ENCODE measurements at regions not wholly inside any gene's neighbourhood (a gene's known extent, or its start where the extent isn't known, plus 50 kb on each side); places are given as distances from the start of the nearest gene placed in this dataset.
A peak's percentile ranks its signal among the peaks of the same experiment; 100 is the strongest.
"Not testable (repeated sequence)": the region's sequence is repeated elsewhere in the genome, so short reads cannot be mapped to it uniquely, and the experiment has no call there.

GRCh38 chr9:41022365-41022764 is 106.1 kb downstream of the FOXD4L6 start:
- H3K27ac ChIP-seq (ENCODE audit: low read depth in 1 of 2, low read length in 1 of 2); DNase-seq (ENCODE audit: low read depth in 6 of 9, low spot score in 9 of 9); H3K4me1 ChIP-seq (ENCODE audit: control insufficient read depth in 2 of 2, insufficient read depth in 2 of 2, low read length in 2 of 2); H3K4me3 ChIP-seq (ENCODE audit: low read length in 2 of 2); H3K27me3 ChIP-seq (ENCODE audit: control insufficient read depth in 2 of 2, insufficient read depth in 1 of 2, low read length in 1 of 2); H3K9me3 ChIP-seq (ENCODE audit: control insufficient read depth in 2 of 2, insufficient read depth in 1 of 2, low read length in 1 of 2); H3K36me3 ChIP-seq (ENCODE audit: control insufficient read depth in 2 of 2, insufficient read depth in 2 of 2, low read length in 1 of 2): not testable (repeated sequence)
- 95% methylated on average over 1 of the region's 4 CpGs for WGBS

GRCh38 chr9:41019858-41020562 is 108.5 kb downstream of the FOXD4L6 start:
- not testable (repeated sequence) for H3K36me3 ChIP-seq (ENCODE audit: control insufficient read depth in 2 of 2, insufficient read depth in 2 of 2, low read length in 1 of 2); H3K27me3 ChIP-seq (ENCODE audit: control insufficient read depth in 2 of 2, insufficient read depth in 1 of 2, low read length in 1 of 2); H3K4me3 ChIP-seq (ENCODE audit: low read length in 2 of 2); H3K27ac ChIP-seq (ENCODE audit: low read depth in 1 of 2, low read length in 1 of 2); H3K9me3 ChIP-seq (ENCODE audit: control insufficient read depth in 2 of 2, insufficient read depth in 1 of 2, low read length in 1 of 2); DNase-seq (ENCODE audit: low read depth in 6 of 9, low spot score in 9 of 9); H3K4me1 ChIP-seq (ENCODE audit: control insufficient read depth in 2 of 2, insufficient read depth in 2 of 2, low read length in 2 of 2)
- WGBS = 100% methylated on average over 1 of the region's 1 CpG

GRCh38 chr9:41018948-41019347 is 109.5 kb downstream of the FOXD4L6 start:
- DNase-seq (ENCODE audit: low read depth in 6 of 9, low spot score in 9 of 9); H3K27me3 ChIP-seq (ENCODE audit: control insufficient read depth in 2 of 2, insufficient read depth in 1 of 2, low read length in 1 of 2); H3K9me3 ChIP-seq (ENCODE audit: control insufficient read depth in 2 of 2, insufficient read depth in 1 of 2, low read length in 1 of 2); H3K4me3 ChIP-seq (ENCODE audit: low read length in 2 of 2); H3K27ac ChIP-seq (ENCODE audit: low read depth in 1 of 2, low read length in 1 of 2); H3K4me1 ChIP-seq (ENCODE audit: control insufficient read depth in 2 of 2, insufficient read depth in 2 of 2, low read length in 2 of 2); H3K36me3 ChIP-seq (ENCODE audit: control insufficient read depth in 2 of 2, insufficient read depth in 2 of 2, low read length in 1 of 2): not testable (repeated sequence)
- 87% methylated on average over 3 of the region's 3 CpGs for WGBS

DNA sequence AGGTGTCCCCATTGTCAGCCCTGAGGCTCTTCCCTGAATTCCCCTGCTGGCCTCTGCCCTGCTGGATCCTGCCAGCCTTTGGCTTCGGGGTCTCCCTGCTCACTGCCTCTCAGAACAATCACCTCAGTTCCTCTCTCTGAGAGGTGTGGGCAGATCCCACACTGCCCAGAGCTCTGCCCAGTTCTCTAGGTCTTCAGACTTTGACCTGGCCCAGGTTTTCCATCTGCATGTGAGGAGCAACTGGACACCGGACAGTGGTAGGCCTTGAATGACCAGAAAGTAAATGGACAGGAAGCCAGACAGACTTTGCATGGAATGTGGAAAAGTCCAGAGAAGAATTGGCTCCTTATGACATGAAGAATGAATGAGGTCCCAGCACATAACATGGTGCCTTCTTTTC is 111.8 kb downstream of the FOXD4L6 start:
- 100% methylated on average over 1 of the region's 2 CpGs for WGBS
- H3K4me3 ChIP-seq (ENCODE audit: low read length in 2 of 2); H3K27me3 ChIP-seq (ENCODE audit: control insufficient read depth in 2 of 2, insufficient read depth in 1 of 2, low read length in 1 of 2); DNase-seq (ENCODE audit: low read depth in 6 of 9, low spot score in 9 of 9); H3K36me3 ChIP-seq (ENCODE audit: control insufficient read depth in 2 of 2, insufficient read depth in 2 of 2, low read length in 1 of 2); H3K9me3 ChIP-seq (ENCODE audit: control insufficient read depth in 2 of 2, insufficient read depth in 1 of 2, low read length in 1 of 2); H3K27ac ChIP-seq (ENCODE audit: low read depth in 1 of 2, low read length in 1 of 2); H3K4me1 ChIP-seq (ENCODE audit: control insufficient read depth in 2 of 2, insufficient read depth in 2 of 2, low read length in 2 of 2): not testable (repeated sequence)

DNA sequence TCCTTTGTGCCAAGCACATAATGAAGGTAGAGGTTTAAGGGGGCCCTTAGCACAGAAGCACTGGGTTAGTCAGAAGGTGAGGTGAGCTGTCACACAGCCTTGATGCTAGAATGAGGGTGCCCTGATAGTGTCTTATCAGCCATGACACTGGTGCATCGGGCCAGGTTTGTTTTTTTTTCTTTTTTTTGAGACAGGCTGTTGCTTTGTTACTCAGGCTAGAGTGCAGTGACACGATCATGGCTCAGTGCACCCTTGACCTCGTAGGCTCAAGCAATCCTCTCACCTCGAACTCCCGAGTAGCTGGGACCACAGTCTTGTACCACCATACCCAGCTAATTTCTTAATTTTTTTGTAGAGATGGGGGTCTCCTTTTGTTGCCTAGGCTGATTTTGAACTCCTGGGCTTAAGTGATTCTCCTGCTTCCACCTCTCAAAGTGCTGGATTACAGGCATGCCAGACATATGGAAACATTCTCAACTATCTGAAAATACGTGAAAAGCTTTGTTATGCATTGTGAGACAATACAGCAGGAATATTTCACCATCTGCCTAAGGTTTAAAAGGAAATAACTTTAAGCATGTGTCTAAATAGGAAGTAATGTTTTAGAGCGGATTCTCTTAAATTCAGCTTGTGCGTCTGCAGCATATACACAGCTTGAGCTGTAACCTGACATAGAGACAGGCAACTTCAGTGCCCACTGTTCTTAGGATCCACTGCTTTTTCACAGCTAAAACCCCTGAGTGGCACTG is 128.4 kb downstream of the FOXD4L6 start:
- H3K4me1 ChIP-seq (ENCODE audit: control insufficient read depth in 2 of 2, insufficient read depth in 2 of 2, low read length in 2 of 2); H3K4me3 ChIP-seq (ENCODE audit: low read length in 2 of 2); H3K9me3 ChIP-seq (ENCODE audit: control insufficient read depth in 2 of 2, insufficient read depth in 1 of 2, low read length in 1 of 2); H3K36me3 ChIP-seq (ENCODE audit: control insufficient read depth in 2 of 2, insufficient read depth in 2 of 2, low read length in 1 of 2); DNase-seq (ENCODE audit: low read depth in 6 of 9, low spot score in 9 of 9); H3K27ac ChIP-seq (ENCODE audit: low read depth in 1 of 2, low read length in 1 of 2); H3K27me3 ChIP-seq (ENCODE audit: control insufficient read depth in 2 of 2, insufficient read depth in 1 of 2, low read length in 1 of 2): not testable (repeated sequence)
- WGBS = 80% methylated on average over 8 of the region's 8 CpGs

DNA sequence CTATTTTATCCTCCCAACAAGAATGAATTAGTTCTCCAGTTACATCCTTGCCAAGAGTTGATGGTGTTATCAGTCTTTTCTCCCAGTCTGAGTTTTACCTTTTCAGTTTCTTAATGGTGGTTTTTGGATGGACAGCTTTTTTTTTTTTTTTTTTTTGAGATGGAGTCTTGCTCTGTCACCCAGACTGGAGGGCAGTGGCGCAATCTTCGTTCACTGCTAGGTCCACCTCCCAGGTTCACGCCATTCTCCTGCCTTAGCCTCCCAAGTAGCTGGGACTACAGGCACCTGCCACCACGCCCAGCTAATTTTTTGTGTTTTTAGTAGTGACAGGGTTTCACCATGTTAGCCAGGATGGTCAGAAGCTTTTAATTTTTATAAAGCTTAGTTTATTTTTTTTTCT is 133.0 kb downstream of the FOXD4L6 start:
- not testable (repeated sequence) for H3K36me3 ChIP-seq (ENCODE audit: control insufficient read depth in 2 of 2, insufficient read depth in 2 of 2, low read length in 1 of 2); DNase-seq (ENCODE audit: low read depth in 6 of 9, low spot score in 9 of 9); H3K4me1 ChIP-seq (ENCODE audit: control insufficient read depth in 2 of 2, insufficient read depth in 2 of 2, low read length in 2 of 2); H3K9me3 ChIP-seq (ENCODE audit: control insufficient read depth in 2 of 2, insufficient read depth in 1 of 2, low read length in 1 of 2); H3K27me3 ChIP-seq (ENCODE audit: control insufficient read depth in 2 of 2, insufficient read depth in 1 of 2, low read length in 1 of 2); H3K27ac ChIP-seq (ENCODE audit: low read depth in 1 of 2, low read length in 1 of 2); H3K4me3 ChIP-seq (ENCODE audit: low read length in 2 of 2)
- 92% methylated on average over 4 of the region's 4 CpGs for WGBS

DNA sequence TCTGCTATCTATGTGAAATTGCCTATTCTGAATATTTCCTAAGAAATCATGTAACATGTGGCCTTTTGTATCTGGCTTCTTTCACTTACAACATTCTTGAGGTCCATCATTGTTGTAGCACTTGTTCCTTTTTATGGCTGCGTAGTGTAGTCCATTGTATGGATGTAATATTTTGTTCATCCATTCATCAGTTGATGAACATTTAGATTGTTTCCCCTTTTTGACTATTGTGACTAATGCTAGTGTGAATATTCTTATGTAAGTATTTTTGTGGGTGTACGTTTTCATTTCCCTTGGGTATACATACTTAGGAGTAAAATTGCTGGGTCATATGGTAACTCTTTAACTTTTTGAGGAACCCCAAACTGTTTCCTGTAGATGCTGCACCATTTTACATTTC is 134.6 kb downstream of the FOXD4L6 start:
- 80% methylated on average over 2 of the region's 2 CpGs for WGBS
- H3K4me3 ChIP-seq (ENCODE audit: low read length in 2 of 2); H3K27me3 ChIP-seq (ENCODE audit: control insufficient read depth in 2 of 2, insufficient read depth in 1 of 2, low read length in 1 of 2); DNase-seq (ENCODE audit: low read depth in 6 of 9, low spot score in 9 of 9); H3K36me3 ChIP-seq (ENCODE audit: control insufficient read depth in 2 of 2, insufficient read depth in 2 of 2, low read length in 1 of 2); H3K9me3 ChIP-seq (ENCODE audit: control insufficient read depth in 2 of 2, insufficient read depth in 1 of 2, low read length in 1 of 2); H3K4me1 ChIP-seq (ENCODE audit: control insufficient read depth in 2 of 2, insufficient read depth in 2 of 2, low read length in 2 of 2); H3K27ac ChIP-seq (ENCODE audit: low read depth in 1 of 2, low read length in 1 of 2): not testable (repeated sequence)

DNA sequence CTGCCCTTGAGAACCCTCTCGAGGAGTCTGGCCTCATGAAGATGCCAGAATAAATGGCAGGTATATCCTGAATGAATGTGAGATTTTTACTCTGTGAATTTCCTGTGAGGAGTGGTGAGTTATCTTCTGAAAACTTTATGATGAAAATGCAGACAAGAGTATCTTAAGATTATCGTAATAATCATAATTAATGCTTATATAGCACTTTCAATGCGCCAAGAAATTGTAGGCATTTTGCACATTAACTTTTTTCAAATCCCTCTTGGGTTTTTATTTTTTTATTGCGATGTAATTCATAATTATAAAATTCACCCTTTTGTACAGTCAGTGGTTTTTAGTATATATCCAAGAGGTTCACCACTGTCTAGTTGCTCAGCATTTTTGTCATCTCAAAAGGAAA is 135.1 kb downstream of the FOXD4L6 start:
- H3K27ac ChIP-seq (ENCODE audit: low read depth in 1 of 2, low read length in 1 of 2); H3K36me3 ChIP-seq (ENCODE audit: control insufficient read depth in 2 of 2, insufficient read depth in 2 of 2, low read length in 1 of 2); H3K4me3 ChIP-seq (ENCODE audit: low read length in 2 of 2); H3K9me3 ChIP-seq (ENCODE audit: control insufficient read depth in 2 of 2, insufficient read depth in 1 of 2, low read length in 1 of 2); DNase-seq (ENCODE audit: low read depth in 6 of 9, low spot score in 9 of 9); H3K4me1 ChIP-seq (ENCODE audit: control insufficient read depth in 2 of 2, insufficient read depth in 2 of 2, low read length in 2 of 2); H3K27me3 ChIP-seq (ENCODE audit: control insufficient read depth in 2 of 2, insufficient read depth in 1 of 2, low read length in 1 of 2): not testable (repeated sequence)
- 96% methylated on average over 3 of the region's 4 CpGs for WGBS

GRCh38 chr9:40992472-40992821 is 136.0 kb downstream of the FOXD4L6 start:
- peak in 3 of 9 donors; percentile 9 to 16 (median 12) for DNase-seq (ENCODE audit: low read depth in 6 of 9, low spot score in 9 of 9)
- not testable (repeated sequence) for H3K4me1 ChIP-seq (ENCODE audit: control insufficient read depth in 2 of 2, insufficient read depth in 2 of 2, low read length in 2 of 2); H3K9me3 ChIP-seq (ENCODE audit: control insufficient read depth in 2 of 2, insufficient read depth in 1 of 2, low read length in 1 of 2); H3K27me3 ChIP-seq (ENCODE audit: control insufficient read depth in 2 of 2, insufficient read depth in 1 of 2, low read length in 1 of 2); H3K36me3 ChIP-seq (ENCODE audit: control insufficient read depth in 2 of 2, insufficient read depth in 2 of 2, low read length in 1 of 2)
- Histone ChIP-seq H3K4me3 (ENCODE audit: low read length in 2 of 2) (peak overlapping the region; percentile 53 to 88), H3K27ac (ENCODE audit: low read depth in 1 of 2, low read length in 1 of 2) (peak overlapping the region; percentile 92)
- WGBS = 12% methylated on average over 25 of the region's 25 CpGs

Data from thymus (tissue), 11 donors.